ENCODE measurements at regions not wholly inside any gene's neighbourhood (a gene's known extent, or its start where the extent isn't known, plus 50 kb on each side); places are given as distances from the start of the nearest gene placed in this dataset.

DNA sequence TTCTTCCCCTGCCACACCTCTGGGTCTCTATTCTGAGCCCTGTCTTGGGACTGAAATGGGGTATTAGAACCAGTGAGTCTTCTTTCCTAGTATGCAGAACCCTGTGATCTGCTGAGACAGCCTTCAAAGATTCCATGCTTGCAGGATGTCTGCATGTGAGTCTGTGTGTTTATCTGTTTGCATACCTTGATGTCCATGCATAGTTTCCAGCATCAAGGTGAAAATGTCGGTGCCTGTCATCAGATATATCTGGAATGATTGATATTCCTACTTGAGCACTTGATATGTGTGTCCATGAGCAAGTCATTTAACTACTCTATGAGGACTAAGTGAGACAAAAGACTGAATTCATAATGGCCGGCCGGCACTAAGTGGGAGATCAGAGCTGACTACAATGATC, 117.0 kb upstream of the HS3ST1 start:
- DNase-seq (ENCODE audit: extremely low read depth, low read depth), result no peak
- TF ChIP-seq, protein P1, sequence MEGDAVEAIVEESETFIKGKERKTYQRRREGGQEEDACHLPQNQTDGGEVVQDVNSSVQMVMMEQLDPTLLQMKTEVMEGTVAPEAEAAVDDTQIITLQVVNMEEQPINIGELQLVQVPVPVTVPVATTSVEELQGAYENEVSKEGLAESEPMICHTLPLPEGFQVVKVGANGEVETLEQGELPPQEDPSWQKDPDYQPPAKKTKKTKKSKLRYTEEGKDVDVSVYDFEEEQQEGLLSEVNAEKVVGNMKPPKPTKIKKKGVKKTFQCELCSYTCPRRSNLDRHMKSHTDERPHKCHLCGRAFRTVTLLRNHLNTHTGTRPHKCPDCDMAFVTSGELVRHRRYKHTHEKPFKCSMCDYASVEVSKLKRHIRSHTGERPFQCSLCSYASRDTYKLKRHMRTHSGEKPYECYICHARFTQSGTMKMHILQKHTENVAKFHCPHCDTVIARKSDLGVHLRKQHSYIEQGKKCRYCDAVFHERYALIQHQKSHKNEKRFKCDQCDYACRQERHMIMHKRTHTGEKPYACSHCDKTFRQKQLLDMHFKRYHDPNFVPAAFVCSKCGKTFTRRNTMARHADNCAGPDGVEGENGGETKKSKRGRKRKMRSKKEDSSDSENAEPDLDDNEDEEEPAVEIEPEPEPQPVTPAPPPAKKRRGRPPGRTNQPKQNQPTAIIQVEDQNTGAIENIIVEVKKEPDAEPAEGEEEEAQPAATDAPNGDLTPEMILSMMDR (IDR thresholded peaks at IDR 0.05; ENCODE audit: low read depth, low read length, missing control alignments), result no peak
- H3K4me3 ChIP-seq (replicated peaks; ENCODE audit: low read depth, low read length), result no peak overlapping the region

DNA sequence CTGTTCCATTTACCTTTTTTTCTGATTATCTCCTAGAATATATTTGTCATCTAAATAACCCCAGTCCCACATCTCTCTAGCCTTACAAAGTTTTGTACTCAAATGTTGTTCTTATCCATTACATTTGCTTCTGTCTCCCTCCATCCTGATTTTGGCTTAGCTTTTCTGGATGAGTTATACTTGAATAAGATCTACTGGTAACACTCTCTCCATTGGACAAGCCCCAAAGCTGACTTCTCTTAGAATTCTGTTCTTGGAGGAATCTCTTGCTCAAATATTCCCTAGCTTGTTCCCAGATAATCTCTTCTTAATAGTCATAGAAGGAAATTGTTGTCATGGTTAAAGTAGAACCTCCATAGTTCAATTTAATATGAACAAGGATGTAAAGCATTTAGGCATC, 115.5 kb upstream of the HS3ST1 start:
- no peak for DNase-seq (ENCODE audit: extremely low read depth, low read depth)
- H3K4me3 ChIP-seq (replicated peaks; ENCODE audit: low read depth, low read length), result no peak overlapping the region
- TF ChIP-seq, protein P1 (IDR thresholded peaks at IDR 0.05; ENCODE audit: low read depth, low read length, missing control alignments), result no peak

DNA sequence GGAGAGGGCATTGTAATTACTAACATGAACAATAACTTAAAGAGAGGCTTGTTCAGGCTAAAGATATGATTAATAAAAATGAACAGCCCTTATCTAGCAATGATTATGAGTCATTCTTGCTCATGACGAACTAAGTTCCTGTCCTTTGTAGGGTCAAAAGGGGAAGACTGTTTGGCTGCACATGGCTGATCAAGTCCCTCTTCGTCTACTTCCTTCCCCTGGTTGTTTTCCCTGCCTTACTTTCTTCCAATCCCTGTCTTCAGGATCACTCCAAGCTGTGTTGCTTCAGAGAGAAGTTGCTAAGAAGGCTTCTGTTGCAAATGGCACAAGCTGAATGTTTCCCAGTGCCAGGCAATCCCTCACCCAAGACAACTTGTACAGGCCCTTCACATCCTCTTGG, 115.0 kb upstream of the HS3ST1 start:
- DNase-seq (ENCODE audit: extremely low read depth, low read depth), result no peak
- TF ChIP-seq, protein P1 (IDR thresholded peaks at IDR 0.05; ENCODE audit: low read depth, low read length, missing control alignments), result no peak
- H3K4me3 ChIP-seq (replicated peaks; ENCODE audit: low read depth, low read length), result no peak overlapping the region

DNA sequence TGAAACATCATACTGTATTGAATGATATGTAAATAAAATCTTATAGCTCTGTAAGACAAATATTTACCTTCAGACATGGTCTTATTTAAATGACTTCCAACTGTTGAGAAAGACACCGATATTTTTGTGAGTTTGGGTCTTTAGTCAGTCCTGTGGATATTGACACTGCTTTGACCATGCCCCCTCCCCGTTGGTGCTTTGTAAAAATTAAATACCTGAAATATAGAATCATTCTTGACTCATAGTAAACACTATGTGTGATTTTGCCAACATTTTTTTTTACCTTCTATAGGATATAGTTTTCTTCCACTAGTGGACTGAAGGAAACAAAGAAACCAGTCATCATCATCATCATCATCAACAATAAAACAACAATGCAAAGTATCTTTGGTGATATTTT, 114.3 kb upstream of the HS3ST1 start:
- DNase-seq (ENCODE audit: extremely low read depth, low read depth), result no peak
- TF ChIP-seq, protein P1 (IDR thresholded peaks at IDR 0.05; ENCODE audit: low read depth, low read length, missing control alignments), result no peak
- no peak overlapping the region for H3K4me3 ChIP-seq (replicated peaks; ENCODE audit: low read depth, low read length)

DNA sequence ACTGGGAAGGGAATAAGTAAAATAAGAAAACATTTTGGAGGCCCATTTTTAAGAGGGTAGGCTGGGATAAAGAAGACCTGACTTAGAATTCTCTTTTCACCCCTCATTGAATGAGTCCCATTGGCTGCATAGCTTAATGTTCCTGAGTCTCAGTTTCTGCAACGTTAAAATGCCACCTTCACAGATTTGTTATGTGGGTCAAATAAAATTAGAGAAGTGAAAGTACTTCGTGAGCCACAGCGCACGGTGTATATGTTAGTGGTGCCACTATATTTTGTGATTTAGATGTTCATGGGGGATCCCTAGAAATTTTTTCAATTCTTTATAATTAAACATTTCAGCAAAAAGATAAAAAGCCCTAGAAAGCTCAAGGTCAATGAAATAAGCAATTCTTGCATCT, 109.2 kb upstream of the HS3ST1 start:
- DNase-seq (ENCODE audit: extremely low read depth, low read depth), result no peak
- no peak overlapping the region for H3K4me3 ChIP-seq (replicated peaks; ENCODE audit: low read depth, low read length)
- TF ChIP-seq, protein P1 (IDR thresholded peaks at IDR 0.05; ENCODE audit: low read depth, low read length, missing control alignments), result no peak

DNA sequence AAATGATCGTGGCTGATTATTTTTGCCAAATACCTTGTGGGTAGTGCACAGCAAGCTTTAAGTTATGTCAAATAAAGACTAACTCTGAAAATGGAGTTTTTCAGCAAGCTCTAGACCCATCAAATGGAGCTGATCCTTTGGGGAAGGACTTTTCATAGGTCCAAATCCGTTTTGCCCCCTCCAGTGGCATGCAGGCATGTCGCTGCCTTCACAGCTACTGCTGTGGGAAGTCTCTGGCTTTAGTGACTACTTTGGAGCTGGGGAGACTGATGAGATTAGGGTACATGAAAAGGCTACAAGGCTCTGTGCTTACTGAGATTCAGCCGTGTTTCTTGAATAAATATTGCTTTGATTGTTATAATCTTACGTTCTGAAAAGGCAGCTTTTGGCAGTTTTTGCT, 106.6 kb upstream of the HS3ST1 start:
- TF ChIP-seq, protein P1 (IDR thresholded peaks at IDR 0.05; ENCODE audit: low read depth, low read length, missing control alignments), result no peak
- no peak for DNase-seq (ENCODE audit: extremely low read depth, low read depth)
- H3K4me3 ChIP-seq (replicated peaks; ENCODE audit: low read depth, low read length), result no peak overlapping the region

DNA sequence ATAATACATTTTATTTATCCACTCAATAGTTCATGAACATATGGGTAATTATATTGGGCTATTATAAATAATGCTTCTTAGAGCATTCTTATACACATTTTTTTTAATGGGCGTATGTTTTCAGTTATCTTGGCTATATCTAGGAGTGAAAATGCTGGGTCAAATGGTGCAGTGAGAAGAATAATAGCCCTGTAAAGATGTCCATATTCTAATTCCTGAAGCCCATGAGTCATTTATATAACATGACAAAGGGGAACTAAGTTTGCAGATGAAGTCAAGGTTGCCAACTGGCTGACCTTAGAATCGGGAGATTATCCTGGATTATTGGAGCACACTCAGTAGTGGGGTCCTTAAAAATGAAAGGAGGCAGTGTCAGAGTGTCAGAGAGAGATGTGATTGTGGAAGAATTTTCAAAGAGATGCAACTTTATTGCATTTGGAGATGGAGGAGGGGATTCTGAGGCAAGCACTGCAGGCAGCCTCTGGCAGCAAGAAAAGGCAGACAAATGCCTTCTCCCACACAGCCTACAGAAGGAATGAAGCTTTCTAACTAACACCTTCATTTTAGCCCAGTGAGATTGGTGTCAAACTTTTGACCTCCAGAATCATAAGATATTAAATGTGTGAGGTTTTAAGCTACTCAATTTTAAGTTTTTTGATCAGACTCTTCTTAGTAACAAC, 106.1 kb upstream of the HS3ST1 start:
- no peak overlapping the region for H3K4me3 ChIP-seq (replicated peaks; ENCODE audit: low read depth, low read length)
- no peak for DNase-seq (ENCODE audit: extremely low read depth, low read depth)
- TF ChIP-seq, protein P1 (IDR thresholded peaks at IDR 0.05; ENCODE audit: low read depth, low read length, missing control alignments), result no peak

Measured in HFF-Myc (cell line).